GM10248 (cell line): ENCODE measurements at regions not wholly inside any gene's neighbourhood (a gene's known extent, or its start where the extent isn't known, plus 50 kb on each side); places are given as distances from the start of the nearest gene placed in this dataset.

ENCODE experiments used
- CTCF ChIA-PET: fragments of 300-600 bp; sonication (Branson Sonifier 250); formaldehyde crosslinking; extraction: SDS; loops from one replicate; lab custom pipeline; 2021; ENCODE audit warnings: antibody characterized with exemption; lab: Yijun Ruan, JAX
- POLR2A ChIA-PET: fragments of 350-650 bp; sonication (Branson Sonifier 250); formaldehyde crosslinking; extraction: SDS; loops from one replicate; lab custom pipeline; 2020; ENCODE audit warnings: antibody characterized with exemption; lab: Yijun Ruan, JAX
- DNase-seq: peaks from one replicate; pipeline ENCODE4 v3.0.0; 2012; ENCODE audit errors: extremely low spot score
- TF ChIP-seq, protein P1 (sequence below): IDR thresholded peaks from 2 replicates; pipeline ENCODE4 v1.5.1; 2012; ENCODE audit warnings: mild to moderate bottlenecking, low read depth; ENCODE audit errors: extremely low read depth, missing control alignments, control extremely low read depth

DNA sequence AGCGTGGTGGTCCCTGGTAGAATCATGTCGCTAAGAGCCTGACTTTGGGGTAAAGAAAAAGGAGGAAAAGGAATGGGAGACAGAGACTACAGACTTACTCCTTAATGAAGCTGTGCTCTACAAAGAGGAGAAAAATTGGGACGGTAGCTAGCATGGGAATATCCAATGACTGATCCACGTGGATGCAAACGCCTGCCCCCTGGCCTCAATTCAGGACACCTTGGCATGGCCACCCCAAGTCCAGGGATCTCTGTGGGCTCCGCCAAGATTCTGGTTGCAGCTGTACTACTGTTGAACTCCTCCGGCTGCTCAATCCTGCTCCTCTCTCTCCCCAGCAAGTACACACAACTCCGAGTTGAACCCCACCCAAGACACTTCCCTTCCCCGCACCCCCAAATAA is 70.5 kb upstream of the DIO3 start:
- TF ChIP-seq, protein P1, sequence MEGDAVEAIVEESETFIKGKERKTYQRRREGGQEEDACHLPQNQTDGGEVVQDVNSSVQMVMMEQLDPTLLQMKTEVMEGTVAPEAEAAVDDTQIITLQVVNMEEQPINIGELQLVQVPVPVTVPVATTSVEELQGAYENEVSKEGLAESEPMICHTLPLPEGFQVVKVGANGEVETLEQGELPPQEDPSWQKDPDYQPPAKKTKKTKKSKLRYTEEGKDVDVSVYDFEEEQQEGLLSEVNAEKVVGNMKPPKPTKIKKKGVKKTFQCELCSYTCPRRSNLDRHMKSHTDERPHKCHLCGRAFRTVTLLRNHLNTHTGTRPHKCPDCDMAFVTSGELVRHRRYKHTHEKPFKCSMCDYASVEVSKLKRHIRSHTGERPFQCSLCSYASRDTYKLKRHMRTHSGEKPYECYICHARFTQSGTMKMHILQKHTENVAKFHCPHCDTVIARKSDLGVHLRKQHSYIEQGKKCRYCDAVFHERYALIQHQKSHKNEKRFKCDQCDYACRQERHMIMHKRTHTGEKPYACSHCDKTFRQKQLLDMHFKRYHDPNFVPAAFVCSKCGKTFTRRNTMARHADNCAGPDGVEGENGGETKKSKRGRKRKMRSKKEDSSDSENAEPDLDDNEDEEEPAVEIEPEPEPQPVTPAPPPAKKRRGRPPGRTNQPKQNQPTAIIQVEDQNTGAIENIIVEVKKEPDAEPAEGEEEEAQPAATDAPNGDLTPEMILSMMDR: no peak
- POLR2A ChIA-PET: no interaction called here
- DNase-seq: no peak
- CTCF ChIA-PET: no interaction called here

DNA sequence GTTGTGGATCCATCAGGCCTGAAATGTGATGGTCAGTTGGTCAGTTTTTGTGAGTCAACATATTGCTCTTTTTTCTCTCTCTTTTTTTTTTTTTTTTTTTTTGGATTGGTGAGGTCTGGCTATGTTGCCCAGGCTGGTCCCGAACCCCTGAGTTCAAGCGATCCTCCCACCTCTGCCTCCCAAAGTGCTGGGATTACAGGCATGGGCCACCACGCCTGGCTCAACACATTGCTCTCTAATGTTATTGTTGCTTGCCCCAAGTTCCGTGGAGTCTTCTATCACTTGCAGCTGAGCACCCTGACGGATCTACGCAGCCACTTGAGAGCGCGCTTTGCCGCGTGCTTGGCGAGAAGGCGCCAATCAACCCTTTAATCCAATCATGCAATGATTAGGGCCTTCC is 69.5 kb upstream of the DIO3 start:
- POLR2A ChIA-PET: no interaction called here
- DNase-seq: no peak
- CTCF ChIA-PET: no interaction called here
- TF ChIP-seq, protein P1: no peak

DNA sequence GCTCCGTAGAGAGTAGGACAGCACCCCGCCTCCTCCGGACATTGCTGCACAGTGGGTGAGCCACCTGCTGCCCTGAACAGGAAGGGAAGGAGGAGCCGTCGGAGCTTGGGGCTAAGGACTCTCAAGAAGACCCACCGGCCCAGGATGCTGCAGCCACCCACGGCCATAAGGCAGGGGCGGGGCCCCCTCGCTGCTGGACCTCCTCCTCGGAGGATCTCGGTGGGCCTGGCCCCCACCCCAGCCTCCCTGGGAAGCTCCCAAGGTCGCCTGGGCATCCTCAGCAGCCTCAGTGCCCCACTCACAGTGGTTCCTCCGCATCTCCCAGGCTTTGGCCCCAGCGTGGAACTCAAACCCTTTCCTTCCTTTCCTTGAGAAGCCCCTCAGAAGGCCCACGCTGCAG is 68.6 kb upstream of the DIO3 start:
- ChIA-PET CTCF (no interaction called here), POLR2A (no interaction called here)
- no peak for DNase-seq
- TF ChIP-seq, protein P1: no peak

DNA sequence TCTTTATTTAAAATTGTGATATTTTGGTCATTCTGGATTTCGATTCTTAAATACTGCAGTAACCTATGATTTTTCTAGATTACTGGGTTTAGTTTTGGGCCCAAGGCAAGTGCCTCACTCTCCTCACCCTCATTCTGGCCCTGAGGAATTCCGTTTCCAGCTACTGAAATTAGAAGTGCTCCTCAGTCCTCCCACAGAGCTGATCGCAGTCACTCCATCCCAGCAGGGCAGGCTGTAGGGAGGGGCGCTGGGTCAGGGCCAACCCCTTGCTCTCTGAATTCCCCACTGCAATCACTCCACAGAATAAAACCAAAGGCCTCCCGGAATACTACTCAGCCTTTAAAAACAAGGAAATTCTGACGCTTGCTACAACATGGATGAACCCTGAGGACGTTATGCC is 66.5 kb upstream of the DIO3 start:
- ChIA-PET CTCF (no interaction called here), POLR2A (no interaction called here)
- DNase-seq: no peak
- TF ChIP-seq, protein P1: no peak

DNA sequence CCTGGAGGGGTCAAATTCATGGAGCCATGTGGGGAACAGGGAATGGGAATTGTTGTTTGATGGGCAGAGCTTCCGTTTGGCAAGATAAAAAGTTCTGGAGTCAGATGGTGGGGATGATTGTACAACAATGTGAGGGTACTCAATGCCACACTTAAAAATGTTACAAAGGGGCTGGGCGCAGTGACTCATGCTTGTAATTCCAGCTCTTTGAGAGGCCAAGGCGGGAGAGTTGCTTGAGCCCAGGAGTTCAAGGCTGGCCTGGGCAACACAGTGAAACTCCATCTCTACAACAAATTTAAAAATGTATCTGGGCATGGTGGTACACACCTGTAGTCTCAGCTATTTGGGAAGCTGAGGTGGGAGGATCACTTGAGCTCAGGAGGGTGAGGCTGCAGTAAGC is 66.0 kb upstream of the DIO3 start:
- DNase-seq: no peak
- TF ChIP-seq, protein P1: no peak
- ChIA-PET CTCF (no interaction called here), POLR2A (no interaction called here)

DNA sequence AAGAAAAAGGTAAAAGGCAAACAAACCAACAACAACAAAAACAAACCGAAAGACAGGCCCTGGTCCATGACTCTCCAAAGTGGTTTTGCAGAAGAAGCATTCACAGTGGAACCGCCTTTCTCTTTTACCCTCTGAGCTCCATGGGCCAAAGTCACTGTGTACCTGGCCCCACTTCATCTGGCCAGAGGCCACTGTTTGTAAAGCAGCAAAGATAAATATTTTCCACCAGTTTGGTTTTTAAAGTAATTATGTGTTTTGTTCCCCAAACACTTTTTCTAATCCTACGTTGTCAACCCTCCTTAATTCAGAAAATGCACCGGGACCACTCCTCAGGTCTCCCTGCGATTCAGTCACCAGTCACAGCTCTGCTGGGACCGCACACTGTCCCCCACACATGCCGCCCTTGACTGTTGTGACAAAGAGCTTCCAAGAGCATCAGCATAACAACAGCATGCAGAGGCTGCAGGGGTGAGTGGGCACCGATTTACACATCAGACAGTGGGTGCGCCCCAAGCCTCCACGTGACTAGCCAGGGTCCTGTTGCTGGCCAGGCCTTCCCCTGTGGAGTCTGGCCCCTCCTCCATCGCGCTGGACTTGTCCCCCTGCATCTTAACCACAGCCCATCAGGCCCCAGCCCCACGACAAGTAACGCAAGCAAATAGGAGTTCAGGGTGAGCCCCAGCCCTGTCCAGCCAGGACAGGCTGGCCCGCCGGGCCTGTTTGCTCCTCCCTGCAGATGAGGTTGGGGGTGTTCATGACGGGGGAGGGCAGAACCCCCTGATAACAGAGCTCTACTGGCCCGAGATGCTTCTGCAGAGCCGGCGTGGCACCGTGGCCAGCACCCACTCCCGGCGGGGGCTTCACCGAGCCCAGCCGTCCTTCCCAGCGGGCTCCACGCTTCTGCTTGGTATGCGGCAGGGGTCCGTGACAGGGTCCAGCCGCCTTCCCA is 65.2 kb upstream of the DIO3 start:
- TF ChIP-seq, protein P1: no peak
- ChIA-PET CTCF (no interaction called here), POLR2A (no interaction called here)
- DNase-seq: no peak
